Thyroid gland (tissue), 4 donors: ENCODE measurements at regions not wholly inside any gene's neighbourhood (a gene's known extent, or its start where the extent isn't known, plus 50 kb on each side); places are given as distances from the start of the nearest gene placed in this dataset.

ENCODE experiments used
- DNase-seq, 2 donors: peaks; one replicate each; pipeline ENCODE4 v3.0.0-alpha.2; 2019
- H3K27ac ChIP-seq, 3 donors: fragments of 200-600 bp; sonication (generic); 1 replicate in 2 of 3; 2 replicates in 1 of 3; pipeline ENCODE4 v1.5.1; 2016 to 2019; ENCODE audit warnings: mild to moderate bottlenecking in 1 of 3, moderate library complexity in 1 of 3
- H3K27me3 ChIP-seq: fragments of 200-600 bp; sonication (generic); one replicate; pipeline ENCODE4 v1.5.1; 2019
- H3K36me3 ChIP-seq, 2 donors: fragments of 200-600 bp; sonication (generic); one replicate each; pipeline ENCODE4 v1.5.1; 2016 to 2019
- H3K4me1 ChIP-seq, 2 donors: fragments of 200-600 bp; sonication (generic); one replicate each; pipeline ENCODE4 v1.5.1; 2017 to 2019
- H3K4me3 ChIP-seq, 3 donors: fragments of 200-600 bp; sonication (generic); replicated peaks in 1 of 3; 1 replicate in 2 of 3; 2 replicates in 1 of 3; pipeline ENCODE4 v1.5.1; 2016; ENCODE audit warnings: mild to moderate bottlenecking in 1 of 3
- H3K9me3 ChIP-seq: fragments of 200-600 bp; sonication (generic); one replicate; pipeline ENCODE4 v1.5.1; 2017
- CTCF ChIP-seq, 6 experiments: fragments of 200-600 bp in 3 of 6; fragments of 450-650 bp in 3 of 6; sonication (generic) in 3 of 6; IDR thresholded peaks; one replicate each; pipeline ENCODE4 v1.5.1; 2016 to 2019; ENCODE audit warnings: antibody characterized with exemption in 6 of 6, mild to moderate bottlenecking in 2 of 6, inconsistent platforms in 1 of 6, moderate library complexity in 1 of 6
- POLR2A ChIP-seq, 2 donors: fragments of 450-650 bp; IDR thresholded peaks; one replicate each; pipeline ENCODE4 v1.6.1; 2017; ENCODE audit warnings: antibody characterized with exemption in 2 of 2, mild to moderate bottlenecking in 2 of 2, moderate library complexity in 1 of 2
- WGBS, 2 donors: methylation state at CpG; one replicate each; pipeline ENCODE4 v1.1.5; 2017; 5-methylcytosine and 5-hydroxymethylcytosine counted together
- intact Hi-C: fragments of 100-400 bp; cut with DNase I; formaldehyde crosslinking; loops from one replicate; pipeline ENCODE4 v1.15.1; 2023

- 63 to 68% methylated on average over 12 of the region's 12 CpGs for WGBS, 2 donors
- DNase-seq, result no peak
- no peaks in the 10 kb centered on the region for H3K27me3 ChIP-seq
Measured at GRCh38 chr9:135183528-135184180, 96.2 kb downstream of the OLFM1 start.

GRCh38 chr9:135184181-135185053 lies 96.9 kb downstream of the OLFM1 start:
- intact Hi-C loops, result no loop called here
- Histone ChIP-seq H3K36me3 (no peaks in the 10 kb centered on the region), H3K27me3 (no peaks in the 10 kb centered on the region), H3K4me3 (no peak overlapping the region), H3K9me3 (no peaks in the 10 kb centered on the region), H3K27ac (no peak overlapping the region), H3K4me1 (peaks cover 0 to 14% of the 10 kb centered on the region in 2 donors)
- TF ChIP-seq CTCF (IDR thresholded peaks at IDR 0.05) (no peak), POLR2A (IDR thresholded peaks at IDR 0.05) (no peak)
- DNase-seq, result no peak
- 78 to 79% methylated on average over 36 of the region's 37 CpGs for WGBS, 2 donors

More at GRCh38 chr9:135183528-135184180, 96.2 kb downstream of the OLFM1 start:
- peaks cover 0 to 14% of the 10 kb centered on the region in 2 donors for H3K4me1 ChIP-seq
- TF ChIP-seq POLR2A (IDR thresholded peaks at IDR 0.05), result no peak
- no peak for TF ChIP-seq CTCF (IDR thresholded peaks at IDR 0.05)
- intact Hi-C loops, result no loop called here
- no peak overlapping the region for H3K4me3 ChIP-seq
- H3K9me3 ChIP-seq, result no peaks in the 10 kb centered on the region
- H3K36me3 ChIP-seq, result no peaks in the 10 kb centered on the region
- no peak overlapping the region for H3K27ac ChIP-seq

GRCh38 chr9:135185060-135185459 lies 97.6 kb downstream of the OLFM1 start:
- Histone ChIP-seq H3K27ac (no peak overlapping the region), H3K4me1 (peaks cover 0 to 14% of the 10 kb centered on the region in 2 donors), H3K27me3 (no peaks in the 10 kb centered on the region), H3K36me3 (no peaks in the 10 kb centered on the region), H3K9me3 (no peaks in the 10 kb centered on the region), H3K4me3 (no peak overlapping the region)
- TF ChIP-seq CTCF (IDR thresholded peaks at IDR 0.05) (no peak), POLR2A (IDR thresholded peaks at IDR 0.05) (no peak)
- WGBS, 2 donors, result 69 to 94% methylated on average over 5 to 15 of the region's 21 CpGs
- intact Hi-C loops, result no loop called here
- no peak for DNase-seq

GRCh38 chr9:135186248-135187164 lies 99.0 kb downstream of the OLFM1 start:
- 50 to 52% methylated on average over 24 to 25 of the region's 25 CpGs for WGBS, 2 donors
- TF ChIP-seq CTCF (IDR thresholded peaks at IDR 0.05) (no peak), POLR2A (IDR thresholded peaks at IDR 0.05) (no peak)
- H3K4me3 ChIP-seq, result no peak overlapping the region
- no peak overlapping the region for H3K27ac ChIP-seq
- no peaks in the 10 kb centered on the region for H3K27me3 ChIP-seq
- no peaks in the 10 kb centered on the region for H3K36me3 ChIP-seq
- intact Hi-C loops, result no loop called here
- no peaks in the 10 kb centered on the region for H3K9me3 ChIP-seq
- H3K4me1 ChIP-seq, result peaks cover 0 to 9% of the 10 kb centered on the region in 2 donors
- peak in 1 of 2 donors; percentile 3 for DNase-seq
